ENCODE measurements at regions not wholly inside any gene's neighbourhood (a gene's known extent, or its start where the extent isn't known, plus 50 kb on each side); places are given as distances from the start of the nearest gene placed in this dataset.

DNA sequence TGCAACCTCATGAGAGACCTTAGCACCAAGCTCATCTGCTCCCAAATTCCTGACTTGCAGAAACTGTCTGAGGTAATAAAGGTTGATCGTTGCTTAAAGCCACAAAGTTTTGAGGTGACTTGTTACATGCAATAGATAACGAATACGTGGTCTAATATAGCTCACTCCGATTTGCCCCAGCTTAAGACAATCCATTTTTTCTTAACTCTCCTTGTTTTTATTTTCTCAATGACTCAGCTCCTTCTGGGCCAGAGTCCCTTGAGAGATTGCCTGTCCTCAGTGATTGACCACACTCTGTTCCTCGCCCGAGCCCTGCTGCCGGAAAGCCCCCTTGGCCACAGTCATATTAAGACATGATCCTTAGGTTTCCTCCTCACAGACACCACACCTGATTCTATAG lies 63.7 kb upstream of the FANCC start:
- TF ChIP-seq JUN (IDR thresholded peaks at IDR 0.05; ENCODE audit: borderline replicate concordance, insufficient read depth, insufficient read length, low read depth) (no peak), MYC (IDR thresholded peaks at IDR 0.05; ENCODE audit: low read depth, low read length) (no peak)
- TF ChIP-seq, protein P1, sequence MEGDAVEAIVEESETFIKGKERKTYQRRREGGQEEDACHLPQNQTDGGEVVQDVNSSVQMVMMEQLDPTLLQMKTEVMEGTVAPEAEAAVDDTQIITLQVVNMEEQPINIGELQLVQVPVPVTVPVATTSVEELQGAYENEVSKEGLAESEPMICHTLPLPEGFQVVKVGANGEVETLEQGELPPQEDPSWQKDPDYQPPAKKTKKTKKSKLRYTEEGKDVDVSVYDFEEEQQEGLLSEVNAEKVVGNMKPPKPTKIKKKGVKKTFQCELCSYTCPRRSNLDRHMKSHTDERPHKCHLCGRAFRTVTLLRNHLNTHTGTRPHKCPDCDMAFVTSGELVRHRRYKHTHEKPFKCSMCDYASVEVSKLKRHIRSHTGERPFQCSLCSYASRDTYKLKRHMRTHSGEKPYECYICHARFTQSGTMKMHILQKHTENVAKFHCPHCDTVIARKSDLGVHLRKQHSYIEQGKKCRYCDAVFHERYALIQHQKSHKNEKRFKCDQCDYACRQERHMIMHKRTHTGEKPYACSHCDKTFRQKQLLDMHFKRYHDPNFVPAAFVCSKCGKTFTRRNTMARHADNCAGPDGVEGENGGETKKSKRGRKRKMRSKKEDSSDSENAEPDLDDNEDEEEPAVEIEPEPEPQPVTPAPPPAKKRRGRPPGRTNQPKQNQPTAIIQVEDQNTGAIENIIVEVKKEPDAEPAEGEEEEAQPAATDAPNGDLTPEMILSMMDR (IDR thresholded peaks at IDR 0.05; ENCODE audit: extremely low read depth in 1 of 2, insufficient read depth in 1 of 2, low read depth in 1 of 2, low read length in 2 of 2), result no peak
